A549 (cell line): ENCODE measurements at regions not wholly inside any gene's neighbourhood (a gene's known extent, or its start where the extent isn't known, plus 50 kb on each side); places are given as distances from the start of the nearest gene placed in this dataset.

ENCODE experiments used
- ATAC-seq, 2 experiments: fragments of 200-7000 bp in 1 of 2; fragments of >200 bp in 1 of 2; cut with Nextera tagmentation in 1 of 2; cut with Tn5 transposase in 1 of 2; 3 replicates each; pipeline versions ENCODE4 v1.8.0 to v1.9.1; 2018 to 2020; ENCODE audit warnings: mild to moderate bottlenecking in 1 of 2, moderate library complexity in 1 of 2
- CTCF ChIA-PET: fragments of 300-600 bp; sonication (Branson Sonifier 250); formaldehyde crosslinking; extraction: SDS; loops from one replicate; lab custom pipeline; 2021; ENCODE audit warnings: antibody characterized with exemption, inconsistent platforms; lab: Yijun Ruan, JAX
- POLR2A ChIA-PET: fragments of 350-600 bp; formaldehyde crosslinking; extraction: SDS; loops from one replicate; lab custom pipeline; 2021; ENCODE audit warnings: antibody characterized with exemption, inconsistent platforms; lab: Yijun Ruan, JAX
- DNase-seq, 2 experiments: peaks; one replicate each; pipeline versions ENCODE4 v3.0.0 to v3.0.0-alpha.2; 2011 to 2016; ENCODE audit warnings: low read depth in 1 of 2, low spot score in 1 of 2
- FAIRE-seq: peaks from 2 replicates; lab custom pipeline; 2011; peaks lifted over from hg19 to GRCh38; lab: Jason Lieb, UNC
- H3K27ac ChIP-seq, 2 experiments: fragments of >200 bp; sonication (Bioruptor Twin); formaldehyde crosslinking; 3 replicates each; pipeline ENCODE4 v1.5.1; 2016 to 2017
- H3K4me1 ChIP-seq: fragments of >200 bp; sonication (Bioruptor Twin); formaldehyde crosslinking; 3 replicates; pipeline ENCODE4 v1.6.1; 2016
- H3K4me2 ChIP-seq: fragments of >200 bp; sonication (Bioruptor Twin); formaldehyde crosslinking; 3 replicates; pipeline ENCODE4 v1.6.1; 2016
- H3K4me3 ChIP-seq: fragments of >200 bp; sonication (Bioruptor Twin); formaldehyde crosslinking; 3 replicates; pipeline ENCODE4 v1.5.1; 2016
- H3K9me3 ChIP-seq: fragments of >200 bp; sonication (Bioruptor Twin); formaldehyde crosslinking; 3 replicates; pipeline ENCODE4 v1.6.1; 2016
- ATOH8 ChIP-seq: fragments of 250-450 bp; sonication (Bioruptor Pico); IDR thresholded peaks from 2 replicates; pipeline ENCODE4 v1.5.0; 2020; ENCODE audit warnings: low read depth, mild to moderate bottlenecking, moderate library complexity
- BCL3 ChIP-seq: fragments of >200 bp; sonication (Bioruptor Twin); formaldehyde crosslinking; IDR thresholded peaks from 3 replicates; pipeline ENCODE4 v1.6.1; 2016
- BHLHE40 ChIP-seq: IDR thresholded peaks from 2 replicates; pipeline ENCODE4 v1.6.1; 2012; ENCODE audit warnings: low read depth, low read length, inconsistent platforms
- CBX2 ChIP-seq: fragments of 200-600 bp; sonication (generic); IDR thresholded peaks from 2 replicates; pipeline ENCODE4 v1.6.1; 2016; ENCODE audit warnings: low read depth, mild to moderate bottlenecking, borderline replicate concordance
- CBX8 ChIP-seq: fragments of 200-600 bp; sonication (generic); IDR thresholded peaks from 2 replicates; pipeline ENCODE4 v1.6.1; 2016
- CEBPB ChIP-seq, 2 experiments: fragments of >200 bp in 1 of 2; sonication (Bioruptor Twin) in 1 of 2; formaldehyde crosslinking in 1 of 2; IDR thresholded peaks; 2 replicates each; pipeline ENCODE4 v1.6.1; 2012 to 2016
- E2F6 ChIP-seq: IDR thresholded peaks from 2 replicates; pipeline ENCODE4 v1.6.1; 2012; ENCODE audit warnings: low read depth, borderline replicate concordance
- EHMT2 ChIP-seq: fragments of 200-600 bp; sonication (generic); IDR thresholded peaks from 2 replicates; pipeline ENCODE4 v1.6.1; 2016; ENCODE audit warnings: antibody characterized with exemption, low read depth, mild to moderate bottlenecking, moderate library complexity
- ESRRA ChIP-seq: fragments of 150-350 bp; IDR thresholded peaks from 2 replicates; pipeline ENCODE4 v1.6.1; 2014; ENCODE audit warnings: mild to moderate bottlenecking, low read length, borderline replicate concordance
- GATA3 ChIP-seq: IDR thresholded peaks from 2 replicates; pipeline ENCODE4 v1.6.1; 2012; ENCODE audit warnings: borderline replicate concordance
- HMGXB4 ChIP-seq: fragments of 250-450 bp; sonication (Bioruptor Pico); IDR thresholded peaks from 2 replicates; pipeline ENCODE4 v1.5.0; 2021; ENCODE audit warnings: mild to moderate bottlenecking, moderate library complexity, borderline replicate concordance
- HOXA7 ChIP-seq: fragments of 250-450 bp; sonication (Bioruptor Pico); IDR thresholded peaks from 2 replicates; pipeline ENCODE4 v1.5.0; 2020; ENCODE audit warnings: mild to moderate bottlenecking, moderate library complexity
- HOXB13 ChIP-seq: fragments of 250-450 bp; sonication (Bioruptor Pico); IDR thresholded peaks from 2 replicates; pipeline ENCODE4 v1.5.0; 2020; ENCODE audit warnings: low read depth, mild to moderate bottlenecking, moderate library complexity
- HOXB5 ChIP-seq: fragments of 250-450 bp; sonication (Bioruptor Pico); IDR thresholded peaks from 2 replicates; pipeline ENCODE4 v1.5.0; 2020; ENCODE audit warnings: mild to moderate bottlenecking, moderate library complexity
- JUN ChIP-seq, 2 experiments: fragments of >200 bp; sonication (Bioruptor Twin); formaldehyde crosslinking; IDR thresholded peaks; 2 replicates in 1 of 2; 3 replicates in 1 of 2; pipeline ENCODE4 v1.6.1; 2016 to 2017
- JUNB ChIP-seq: fragments of >200 bp; sonication (Bioruptor Twin); formaldehyde crosslinking; IDR thresholded peaks from 2 replicates; pipeline ENCODE4 v1.6.1; 2016
- MAFK ChIP-seq: fragments of 450-650 bp; IDR thresholded peaks from 2 replicates; pipeline ENCODE4 v1.6.1; 2014; ENCODE audit not compliant: partially characterized antibody
- MAZ ChIP-seq: fragments of 150-350 bp; IDR thresholded peaks from 2 replicates; pipeline ENCODE4 v1.6.1; 2014; ENCODE audit warnings: antibody characterized with exemption, low read depth, low read length, borderline replicate concordance
- MYC ChIP-seq: IDR thresholded peaks from 2 replicates; pipeline ENCODE4 v1.6.1; 2012; ENCODE audit warnings: mild to moderate bottlenecking, inconsistent platforms, low read length, improper control_type of control experiment, borderline replicate concordance
- NFE2L2 ChIP-seq: fragments of 150-350 bp; conservative IDR thresholded peaks from 2 replicates; pipeline ENCODE4 v1.6.1; 2014; ENCODE audit warnings: low read length
- REST ChIP-seq: fragments of 200-600 bp; sonication (generic); IDR thresholded peaks from 2 replicates; pipeline ENCODE4 v1.6.1; 2016; ENCODE audit warnings: antibody characterized with exemption, mild to moderate bottlenecking, moderate library complexity
- RNF2 ChIP-seq: fragments of 200-600 bp; sonication (generic); IDR thresholded peaks from 2 replicates; pipeline ENCODE4 v1.6.1; 2016; ENCODE audit warnings: low read depth, mild to moderate bottlenecking, antibody characterized with exemption, moderate library complexity, borderline replicate concordance
- TFCP2L1 ChIP-seq: fragments of 250-450 bp; sonication (Bioruptor Pico); IDR thresholded peaks from 2 replicates; pipeline ENCODE4 v1.5.0; 2021; ENCODE audit warnings: mild to moderate bottlenecking
- TP53 ChIP-seq: fragments of 250-450 bp; sonication (Bioruptor Pico); IDR thresholded peaks from 2 replicates; pipeline ENCODE4 v1.5.0; 2021; ENCODE audit warnings: mild to moderate bottlenecking, moderate library complexity
- ZC3H11A ChIP-seq: fragments of 450-650 bp; IDR thresholded peaks from 2 replicates; pipeline ENCODE4 v1.6.1; 2014; ENCODE audit warnings: antibody characterized with exemption, mild to moderate bottlenecking
- ZFP36 ChIP-seq: fragments of 450-650 bp; IDR thresholded peaks from 2 replicates; pipeline ENCODE4 v1.6.1; 2014; ENCODE audit warnings: borderline replicate concordance; ENCODE audit not compliant: partially characterized antibody
- ZNF302 ChIP-seq: fragments of 250-450 bp; sonication (Bioruptor Pico); IDR thresholded peaks from 2 replicates; pipeline ENCODE4 v1.9.0; 2021; ENCODE audit warnings: inconsistent platforms, mild to moderate bottlenecking, moderate library complexity
- WGBS: methylation state at CpG from one replicate; pipeline ENCODE4 v1.1.6; 2017; ENCODE audit errors: missing lambda C conversion rate; 5-methylcytosine and 5-hydroxymethylcytosine counted together
- TF ChIP-seq, protein P1 (sequence below): IDR thresholded peaks from 2 replicates; pipeline ENCODE4 v1.6.1; 2012
- TF ChIP-seq, protein P2 (sequence below): IDR thresholded peaks from 2 replicates; pipeline ENCODE4 v1.6.1; 2012

DNA sequence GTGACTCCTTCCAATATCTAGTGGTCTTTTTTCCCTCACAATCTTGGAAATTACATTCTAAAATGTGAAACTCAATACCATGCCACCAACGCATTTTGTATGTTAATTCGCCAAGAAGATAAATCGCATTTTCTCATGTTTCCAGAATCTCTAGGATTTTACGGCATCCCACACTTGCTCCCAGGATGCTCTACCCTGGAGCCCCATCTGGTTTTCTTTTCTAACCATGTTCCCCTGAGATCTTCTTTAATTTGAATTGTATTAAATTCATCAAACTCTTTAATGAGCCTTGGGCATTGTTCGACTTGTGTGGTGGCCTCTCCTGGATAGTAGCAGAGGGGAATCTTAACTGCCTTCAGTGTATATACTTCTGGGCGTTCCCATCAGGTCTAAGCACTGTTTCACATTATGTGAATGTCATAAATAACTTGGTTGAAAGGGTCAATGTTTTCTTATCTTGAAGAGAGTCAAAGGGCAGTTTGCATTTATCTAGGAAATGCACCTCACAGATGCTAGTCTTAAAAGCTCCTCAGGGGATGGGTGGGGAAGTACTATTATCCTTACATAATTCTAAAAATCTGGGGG lies 169.1 kb upstream of the MEOX2 start:
- ATAC-seq, result no peak
- POLR2A ChIA-PET, result no interaction called here
- WGBS, result 56% methylated on average over 6 of the region's 6 CpGs
- DNase-seq, result no peak
- H3K4me1 ChIP-seq, result no peaks in the 10 kb centered on the region
- FAIRE-seq, result no peak
- H3K4me3 ChIP-seq, result no peak overlapping the region
- H3K27ac ChIP-seq, result no peak overlapping the region
- CTCF ChIA-PET, result no interaction called here
- H3K4me2 ChIP-seq, result no peak overlapping the region
- TF ChIP-seq HOXB13 (CRISPR knock-in tag) (no peak), CBX8 (no peak), JUN (IDR thresholded peaks at IDR 0.05) (no peak), HMGXB4 (no peak), RNF2 (no peak), JUNB (no peak), EHMT2 (no peak), BHLHE40 (no peak), CEBPB (IDR thresholded peaks at IDR 0.05) (no peak)
- TF ChIP-seq, protein P1, sequence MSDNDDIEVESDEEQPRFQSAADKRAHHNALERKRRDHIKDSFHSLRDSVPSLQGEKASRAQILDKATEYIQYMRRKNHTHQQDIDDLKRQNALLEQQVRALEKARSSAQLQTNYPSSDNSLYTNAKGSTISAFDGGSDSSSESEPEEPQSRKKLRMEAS, result no peak
- no peaks in the 10 kb centered on the region for H3K9me3 ChIP-seq

DNA sequence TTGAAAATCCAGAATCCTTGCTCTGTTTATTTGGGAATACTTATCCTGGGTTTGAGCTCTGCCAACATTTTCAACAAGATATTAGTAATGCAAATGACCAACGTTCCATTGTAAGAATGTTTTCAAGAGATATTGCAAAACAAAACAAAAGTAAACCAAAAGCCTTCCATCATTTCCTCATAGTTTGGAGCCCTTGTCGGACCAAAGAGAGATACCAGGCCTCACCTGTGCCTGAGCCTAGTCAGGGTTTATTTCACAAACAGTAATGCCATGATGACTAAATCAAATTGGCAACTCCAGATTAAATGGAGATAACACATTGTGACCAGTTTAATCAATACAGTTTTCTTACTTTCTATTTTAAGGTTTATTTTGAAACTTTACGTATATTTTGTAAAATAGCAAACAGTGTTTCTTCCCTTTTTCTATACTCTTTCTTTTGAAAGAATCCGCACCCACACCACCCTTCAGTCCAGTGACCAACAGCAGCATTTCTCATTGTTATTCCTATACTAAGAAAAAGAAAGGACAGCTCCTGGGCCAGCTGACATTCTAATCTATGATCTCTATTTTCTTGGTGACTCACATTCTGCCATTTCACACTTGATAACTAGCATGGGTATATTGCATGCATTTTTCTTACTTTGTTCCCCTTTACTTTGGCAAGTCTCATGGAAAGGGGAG lies 168.5 kb upstream of the MEOX2 start:
- no peak for FAIRE-seq

More for the DNA sequence above, 168.5 kb upstream of the MEOX2 start:
- Histone ChIP-seq H3K4me1 (no peaks in the 10 kb centered on the region), H3K9me3 (no peaks in the 10 kb centered on the region), H3K4me2 (no peak overlapping the region), H3K27ac (no peak overlapping the region), H3K4me3 (no peak overlapping the region)
- ATAC-seq (no peak), DNase-seq (no peak)
- 40% methylated on average over 4 of the region's 4 CpGs for WGBS
- CTCF ChIA-PET, result no interaction called here
- POLR2A ChIA-PET, result no interaction called here
- TF ChIP-seq TFCP2L1 (CRISPR knock-in tag) (no peak), ZFP36 (no peak), HOXB5 (CRISPR knock-in tag) (no peak), ESRRA (no peak), ZNF302 (CRISPR knock-in tag) (no peak), MAFK (no peak), CBX2 (no peak), ZC3H11A (no peak), MAZ (no peak), TP53 (CRISPR knock-in tag) (no peak), ATOH8 (CRISPR knock-in tag) (no peak), NFE2L2 (no peak), REST (no peak), JUN (IDR thresholded peaks at IDR 0.05) (no peak), GATA3 (no peak), MYC (no peak), E2F6 (no peak), BCL3 (no peak), HOXA7 (CRISPR knock-in tag) (no peak)
- TF ChIP-seq, protein P2, sequence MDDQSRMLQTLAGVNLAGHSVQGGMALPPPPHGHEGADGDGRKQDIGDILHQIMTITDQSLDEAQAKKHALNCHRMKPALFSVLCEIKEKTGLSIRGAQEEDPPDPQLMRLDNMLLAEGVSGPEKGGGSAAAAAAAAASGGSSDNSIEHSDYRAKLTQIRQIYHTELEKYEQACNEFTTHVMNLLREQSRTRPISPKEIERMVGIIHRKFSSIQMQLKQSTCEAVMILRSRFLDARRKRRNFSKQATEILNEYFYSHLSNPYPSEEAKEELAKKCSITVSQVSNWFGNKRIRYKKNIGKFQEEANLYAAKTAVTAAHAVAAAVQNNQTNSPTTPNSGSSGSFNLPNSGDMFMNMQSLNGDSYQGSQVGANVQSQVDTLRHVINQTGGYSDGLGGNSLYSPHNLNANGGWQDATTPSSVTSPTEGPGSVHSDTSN, result no peak
